ENCODE measurements at regions not wholly inside any gene's neighbourhood (a gene's known extent, or its start where the extent isn't known, plus 50 kb on each side); places are given as distances from the start of the nearest gene placed in this dataset.

GRCh38 chr22:48522271-48522670 lies 1305.4 kb downstream of the BRD1 start:
- H2AFZ ChIP-seq: no peak overlapping the region
- DNase-seq (ENCODE audit: low spot score): no peak
- no peak overlapping the region for H3K4me2 ChIP-seq
- H3F3A ChIP-seq (replicated peaks; ENCODE audit: low read depth): no peaks in the 10 kb centered on the region
- H3K36me3 ChIP-seq (ENCODE audit: insufficient read depth): no peaks in the 10 kb centered on the region
- H3K4me1 ChIP-seq (ENCODE audit: insufficient read depth): no peaks in the 10 kb centered on the region
- H3K4me3 ChIP-seq: no peak overlapping the region
- H3K9me3 Mint-ChIP-seq: no peaks in the 10 kb centered on the region
- no peaks in the 10 kb centered on the region for H3K9me2 ChIP-seq (ENCODE audit: insufficient read depth)
- H3K27ac ChIP-seq (ENCODE audit: low read depth): no peak overlapping the region
- peaks cover 15% of the 10 kb centered on the region for H3K4me1 Mint-ChIP-seq
- no peak for ATAC-seq
- no peak for TF ChIP-seq ZNF114 (CRISPR knock-in tag; IDR thresholded peaks at IDR 0.05)
- TF ChIP-seq ZNF331 (CRISPR knock-in tag; IDR thresholded peaks at IDR 0.05; ENCODE audit: low read depth): no peak
- no peak for TF ChIP-seq ZNF462 (CRISPR knock-in tag; IDR thresholded peaks at IDR 0.05)
- no peak for TF ChIP-seq CTCF (conservative IDR thresholded peaks at IDR 0.05; ENCODE audit: low read depth in 2 of 2)
- TF ChIP-seq NANOG (IDR thresholded peaks at IDR 0.05; ENCODE audit: borderline replicate concordance): no peak
- no peak for TF ChIP-seq POLR2AphosphoS5 (IDR thresholded peaks at IDR 0.05; ENCODE audit: low read depth)
- no peak for TF ChIP-seq JUNB (IDR thresholded peaks at IDR 0.05; ENCODE audit: unreplicated experiment)
- no peak for TF ChIP-seq REST (IDR thresholded peaks at IDR 0.05; ENCODE audit: unreplicated experiment)
- TF ChIP-seq CREB1 (CRISPR knock-in tag; IDR thresholded peaks at IDR 0.05; ENCODE audit: low read depth): no peak
- TF ChIP-seq STAT1 (IDR thresholded peaks at IDR 0.05; ENCODE audit: unreplicated experiment): no peak
- TF ChIP-seq EZH2 (IDR thresholded peaks at IDR 0.05; ENCODE audit: low read depth, unreplicated experiment): no peak
- TF ChIP-seq ETS1 (IDR thresholded peaks at IDR 0.05): no peak
- no peak for TF ChIP-seq EZH2phosphoT487 (IDR thresholded peaks at IDR 0.05; ENCODE audit: unreplicated experiment)
- peaks cover 7% of the 10 kb centered on the region for H3K27me3 Mint-ChIP-seq (ENCODE audit: insufficient read depth, low read depth, poor library complexity)
- peaks cover 7% of the 10 kb centered on the region; the same call in 2 of the 3 replicates for H3K36me3 Mint-ChIP-seq (ENCODE audit: low read depth)
- no peak overlapping the region for H3K27ac Mint-ChIP-seq
- no peaks in the 10 kb centered on the region for H4K20me1 ChIP-seq (replicated peaks; ENCODE audit: insufficient read depth)
- no peaks in the 10 kb centered on the region for H3K79me2 ChIP-seq (replicated peaks; ENCODE audit: insufficient read depth)
- no peaks in the 10 kb centered on the region for H3K27me3 ChIP-seq (ENCODE audit: insufficient read depth)
- no peak overlapping the region for H3K4me3 Mint-ChIP-seq

Data from GM23338 (cell line).